HG02571 (cell line): ENCODE measurements at regions not wholly inside any gene's neighbourhood (a gene's known extent, or its start where the extent isn't known, plus 50 kb on each side); places are given as distances from the start of the nearest gene placed in this dataset.

Experiments
- ATAC-seq: cut with Tn5 transposase; IDR thresholded peaks from one replicate; pipeline ENCODE4 v1.9.1; 2021; ENCODE audit warnings: mild to moderate bottlenecking, moderate library complexity; ENCODE audit not compliant: unreplicated experiment

DNA sequence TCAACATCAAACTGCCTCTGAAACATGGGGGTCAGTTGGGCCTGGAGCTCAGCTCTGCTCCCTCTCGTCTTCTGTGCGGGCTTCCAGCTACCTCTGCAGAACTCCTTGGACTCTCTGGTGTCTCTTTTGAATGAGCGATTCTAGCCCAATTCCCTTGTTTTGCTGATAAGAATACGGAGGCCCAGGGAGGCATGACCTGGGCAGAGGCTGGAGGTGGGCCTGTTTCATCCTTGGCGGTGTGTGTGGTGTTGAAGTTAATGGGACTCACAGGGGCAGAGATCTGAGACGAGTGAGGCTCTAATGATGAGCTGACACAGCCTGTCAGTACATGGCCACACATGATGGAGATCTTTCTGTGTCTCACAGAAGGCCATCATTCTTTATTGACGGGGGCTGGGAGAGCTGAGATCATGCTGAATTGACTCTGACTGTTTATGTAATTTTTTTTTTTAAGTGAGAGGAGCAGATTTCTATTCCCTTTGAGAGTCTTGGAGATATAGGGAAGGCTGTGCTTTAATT, 134.5 kb downstream of the URB2 start:
- no peak for ATAC-seq

DNA sequence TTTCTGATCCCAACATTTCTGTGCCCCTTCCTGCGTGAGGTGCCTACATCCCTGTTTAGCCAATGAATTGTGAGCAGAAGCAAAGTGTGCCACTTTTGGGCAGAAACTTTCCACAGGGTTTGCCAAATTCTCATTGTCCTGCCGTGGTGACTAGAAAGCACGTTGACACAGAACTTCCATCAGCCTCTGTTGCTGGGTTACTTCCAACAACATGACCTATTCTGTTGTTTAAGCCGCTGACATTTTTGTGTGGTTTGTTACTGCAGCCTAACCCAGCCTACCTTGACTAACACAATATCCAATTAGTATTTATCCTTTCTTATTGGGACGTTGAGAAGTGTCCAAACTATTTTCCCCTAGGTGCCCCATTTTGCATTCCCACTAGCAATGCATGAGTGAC, 136.8 kb downstream of the URB2 start:
- ATAC-seq, result no peak

DNA sequence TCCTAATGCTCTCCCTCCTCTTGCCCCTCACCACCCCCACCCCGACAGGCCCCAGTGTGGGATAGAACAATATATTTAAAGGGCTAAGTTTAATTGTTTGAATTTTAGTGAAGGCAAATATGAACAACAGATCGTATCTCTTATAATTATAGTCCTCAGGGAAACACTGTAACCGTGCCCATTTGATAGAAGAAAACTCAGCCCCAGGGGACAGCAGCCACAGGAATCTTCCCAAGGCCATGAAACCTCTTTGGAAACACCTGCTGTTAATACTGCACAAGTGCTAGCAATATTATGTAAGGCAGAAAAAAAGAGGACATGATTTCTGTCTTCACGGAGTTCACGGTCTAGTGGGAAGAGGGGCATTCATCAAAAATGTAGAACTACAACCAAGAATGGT, 142.2 kb downstream of the URB2 start:
- ATAC-seq, result no peak

DNA sequence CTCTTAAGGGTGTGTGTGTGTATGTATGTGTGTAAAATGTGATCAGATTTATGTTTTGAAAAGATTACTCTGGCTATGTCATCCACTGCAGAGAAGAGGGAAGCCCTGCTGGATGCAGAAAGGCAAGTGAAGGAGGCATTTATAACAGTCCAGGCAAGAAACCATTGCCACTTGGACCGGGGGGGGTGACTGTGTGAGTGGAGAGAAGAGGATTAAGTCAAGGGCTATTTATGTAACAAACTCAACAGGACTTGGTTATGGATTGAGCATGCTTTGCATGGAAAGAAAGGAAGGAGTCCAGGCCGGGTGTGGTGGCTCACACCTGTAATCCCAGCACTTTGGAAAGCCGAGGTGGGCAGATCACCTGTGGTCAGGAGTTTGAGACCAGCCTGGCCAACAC, 143.0 kb downstream of the URB2 start:
- no peak for ATAC-seq

DNA sequence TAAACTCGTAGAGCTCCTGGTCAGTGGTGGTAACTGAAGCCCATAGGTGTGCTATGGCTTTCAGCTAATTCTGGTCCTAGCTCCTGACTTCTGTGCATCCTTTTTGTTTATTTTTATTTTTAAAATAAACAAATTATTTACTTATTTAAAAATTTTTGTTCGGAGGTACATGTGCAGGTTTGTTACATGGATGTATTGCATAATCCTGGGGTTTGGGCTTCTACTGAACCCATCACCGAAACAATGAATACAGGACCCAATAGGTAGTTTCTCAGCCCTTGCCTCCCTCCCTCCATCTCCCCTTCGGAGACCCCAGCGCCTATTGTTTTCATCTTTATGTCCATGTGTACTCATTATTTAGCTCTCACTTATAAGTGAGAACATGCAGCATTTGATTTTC, 143.8 kb downstream of the URB2 start:
- ATAC-seq, result no peak

DNA sequence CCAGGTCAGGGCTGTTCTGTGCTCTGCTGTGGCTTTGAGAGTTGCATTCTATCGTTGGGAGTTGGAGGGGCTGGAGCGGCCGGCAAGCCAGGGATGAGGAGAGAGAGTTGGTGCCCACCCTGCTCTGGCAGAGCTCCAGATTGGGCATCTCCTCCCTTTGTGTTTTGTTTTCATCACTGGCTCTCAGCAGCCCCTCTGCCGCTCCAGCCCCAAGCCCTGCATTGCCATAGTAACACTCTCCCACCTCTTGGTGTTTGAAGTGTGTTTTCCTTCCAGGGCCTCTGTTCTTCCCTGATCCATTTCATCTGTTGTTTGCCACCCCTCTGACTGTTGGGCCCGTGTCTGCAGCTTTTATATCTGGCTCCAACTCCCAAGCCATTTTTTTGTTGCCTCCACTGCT, 152.7 kb downstream of the URB2 start:
- ATAC-seq, result no peak

DNA sequence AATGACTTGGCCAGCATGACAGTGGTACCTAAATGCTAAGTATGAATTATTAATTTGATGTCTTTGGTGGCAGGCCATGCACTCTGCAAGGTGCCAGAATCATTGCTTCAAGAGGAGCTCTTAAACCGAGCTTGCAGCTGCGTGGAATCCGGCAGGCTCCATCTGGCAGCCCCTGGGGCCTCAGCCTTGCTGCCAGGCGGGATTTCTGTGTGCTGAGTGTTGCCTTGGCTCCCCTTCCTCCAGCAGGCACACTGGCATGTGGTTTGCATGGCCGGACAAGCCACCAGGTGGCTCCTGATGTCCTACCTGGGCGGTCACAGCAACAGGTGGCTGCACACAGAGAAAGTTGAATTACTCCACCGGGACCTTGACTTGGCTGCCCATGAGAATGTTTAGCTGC, 155.4 kb downstream of the URB2 start:
- ATAC-seq, result no peak

DNA sequence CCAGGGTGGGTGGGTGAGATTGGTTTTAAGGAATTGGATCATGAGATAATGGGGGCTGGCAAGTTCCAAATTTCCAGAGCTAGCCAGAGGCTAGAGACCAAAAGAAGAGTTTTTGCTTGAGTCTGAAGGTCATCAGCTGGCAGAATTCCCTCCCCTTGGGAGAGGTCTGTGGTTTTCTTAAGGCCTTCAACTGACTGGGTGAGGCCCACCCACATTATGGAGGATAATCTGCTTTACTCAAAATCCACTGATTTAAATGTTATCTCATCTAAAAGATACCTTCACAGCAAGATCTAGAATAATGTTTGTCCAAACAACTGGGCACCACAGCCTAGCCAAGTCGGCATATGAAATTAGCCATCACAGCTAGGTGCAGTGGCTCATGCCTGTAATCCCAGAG, 156.4 kb downstream of the URB2 start:
- ATAC-seq, result no peak

DNA sequence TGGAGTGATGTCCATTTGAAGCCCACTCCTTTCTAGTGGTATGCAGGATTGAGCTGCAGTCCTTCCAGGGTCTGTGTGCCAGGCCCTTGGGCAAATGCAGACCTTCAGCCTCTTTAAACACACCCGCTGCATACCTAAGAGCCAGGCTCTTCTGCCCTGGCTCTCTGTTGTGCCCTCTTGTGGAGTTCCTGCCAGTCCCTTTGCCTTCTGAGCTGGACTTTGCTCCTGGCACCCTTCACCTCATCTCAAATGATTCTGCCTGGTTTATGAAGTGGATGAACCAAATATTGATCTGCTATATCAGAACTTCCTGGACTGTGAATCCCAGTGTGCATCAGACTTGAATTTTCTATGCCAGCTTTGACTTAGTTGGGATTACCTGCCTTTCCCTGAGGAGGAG, 158.8 kb downstream of the URB2 start:
- no peak for ATAC-seq

DNA sequence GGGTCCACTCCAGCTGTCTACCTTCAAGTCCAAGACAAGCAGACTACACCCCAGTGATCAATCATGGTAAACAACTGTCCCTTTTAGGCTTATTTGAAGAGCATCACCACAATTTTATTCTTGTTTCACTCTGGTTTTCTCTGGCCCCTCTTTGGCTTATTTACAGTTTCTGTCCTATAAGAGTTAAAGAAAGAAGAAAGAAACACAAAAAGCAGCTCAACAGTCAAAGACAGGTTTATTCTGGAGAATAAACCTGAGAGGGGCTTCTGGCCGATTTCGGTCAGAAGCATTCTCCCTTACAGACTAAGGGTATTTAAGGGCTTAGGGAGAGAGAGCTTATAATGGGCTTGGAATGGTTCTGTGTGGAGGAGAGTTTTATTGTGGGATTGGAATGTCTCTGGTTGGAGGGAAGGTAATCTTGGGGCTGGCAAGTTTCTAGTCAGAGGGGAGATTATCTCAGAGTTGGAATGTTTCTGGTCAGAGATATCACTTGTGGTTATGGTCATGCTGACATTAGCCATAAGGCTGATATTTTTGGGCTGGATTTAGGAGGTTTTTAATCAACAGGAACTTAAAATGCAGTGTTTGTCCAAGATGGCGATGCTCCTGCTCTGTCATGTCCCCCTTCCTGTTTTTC, 161.0 kb downstream of the URB2 start:
- no peak for ATAC-seq

DNA sequence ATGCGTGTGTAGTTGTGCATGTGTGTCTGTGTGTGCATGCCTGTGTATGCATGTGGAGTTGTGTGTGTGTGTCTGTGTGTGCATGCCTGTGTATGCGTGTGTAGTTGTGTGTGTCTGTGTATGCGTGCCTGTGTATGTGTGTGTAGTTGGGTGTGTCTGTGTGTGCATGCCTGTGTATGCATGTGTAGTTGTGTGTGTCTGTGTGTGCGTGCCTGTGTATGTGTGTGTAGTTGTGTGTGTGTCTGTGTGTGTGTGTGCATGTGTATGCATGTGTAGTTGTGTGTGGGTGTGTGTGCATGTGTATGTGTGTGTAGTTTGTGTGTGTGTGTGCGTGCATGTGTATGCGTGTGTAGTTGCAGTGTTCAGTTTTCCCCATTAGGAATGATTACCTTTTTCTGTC, 162.0 kb downstream of the URB2 start:
- no peak for ATAC-seq

DNA sequence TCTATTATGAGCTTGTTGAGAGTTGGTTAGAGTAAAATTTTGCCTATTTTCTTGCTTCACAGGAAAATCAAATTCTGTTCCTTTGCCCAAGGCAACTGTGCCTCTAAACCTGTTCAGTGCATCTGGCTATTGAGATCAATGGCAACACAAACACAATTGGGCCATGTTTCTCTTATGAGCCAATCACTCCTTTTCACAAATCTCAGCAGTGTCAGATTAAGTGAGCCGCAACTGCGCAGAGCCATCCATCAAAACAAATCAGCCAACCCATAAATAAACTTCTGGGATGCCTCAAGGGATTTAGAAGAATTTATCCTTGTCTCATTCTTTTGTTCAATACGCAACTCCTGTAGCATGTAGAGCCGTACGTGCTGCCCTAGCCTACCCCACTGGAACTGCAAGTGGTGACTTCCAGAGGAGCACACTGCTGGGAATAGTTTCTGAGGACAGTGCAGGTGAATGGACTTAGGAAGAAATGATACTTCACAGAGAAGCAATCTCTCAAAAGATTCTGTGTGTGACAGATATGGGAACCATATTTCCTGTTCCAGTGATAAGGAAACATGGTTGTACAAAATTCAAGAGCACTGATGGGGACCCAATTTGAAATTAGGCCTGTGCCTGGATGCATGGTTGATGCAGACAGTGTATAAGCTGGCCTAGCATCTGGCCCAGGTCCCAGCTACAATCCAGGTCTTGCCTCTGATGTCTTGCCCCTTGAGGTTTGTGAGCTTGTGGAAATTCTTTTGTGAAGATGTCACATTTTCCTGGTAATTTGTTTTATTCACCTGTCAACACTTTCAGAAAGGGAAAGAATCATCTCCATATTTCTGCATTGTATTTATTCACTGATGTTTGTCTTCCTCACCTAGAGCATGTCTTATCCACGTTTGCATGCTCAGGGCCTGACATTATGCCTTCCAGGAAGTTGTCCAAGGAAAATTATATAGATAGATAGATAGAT, 166.2 kb downstream of the URB2 start:
- no peak for ATAC-seq

DNA sequence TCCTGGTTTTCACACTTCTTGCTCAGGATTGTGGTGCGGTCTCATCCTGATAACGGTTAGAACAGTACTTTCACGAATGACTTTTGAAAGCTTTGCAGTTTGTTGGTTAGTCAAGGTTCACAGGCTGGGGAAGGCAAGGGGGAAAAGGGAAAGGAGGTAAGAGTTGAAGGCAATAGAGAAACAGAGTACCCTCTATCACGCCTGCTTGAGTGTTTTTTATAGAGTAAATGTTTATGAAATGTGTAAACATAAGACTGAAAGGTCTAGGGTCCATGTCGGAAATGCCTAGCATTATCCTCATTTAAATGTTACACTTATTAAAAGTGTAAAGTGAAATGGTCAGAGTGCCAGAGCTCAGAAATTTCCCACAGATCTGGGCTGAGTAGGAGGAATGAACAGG, 167.4 kb downstream of the URB2 start:
- ATAC-seq, result no peak

DNA sequence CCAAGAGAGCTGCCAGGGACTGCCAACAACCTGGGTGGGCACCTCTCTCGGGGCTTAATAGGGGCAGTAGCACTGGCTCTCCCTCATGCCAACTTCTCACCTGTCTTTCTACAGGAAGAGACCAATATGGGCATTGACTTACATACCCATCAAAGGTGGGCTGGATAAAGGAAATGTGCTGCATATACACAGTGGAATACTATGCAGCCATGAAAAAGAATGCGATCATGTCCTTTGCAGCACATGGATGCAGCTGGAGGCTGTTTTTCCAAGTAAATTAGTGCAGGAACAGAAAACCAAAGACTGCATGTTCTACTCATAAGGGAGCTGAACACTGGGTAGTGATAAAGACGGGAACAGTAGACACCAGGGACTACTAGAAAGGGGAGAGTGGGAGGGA, 172.5 kb downstream of the URB2 start:
- ATAC-seq, result no peak

DNA sequence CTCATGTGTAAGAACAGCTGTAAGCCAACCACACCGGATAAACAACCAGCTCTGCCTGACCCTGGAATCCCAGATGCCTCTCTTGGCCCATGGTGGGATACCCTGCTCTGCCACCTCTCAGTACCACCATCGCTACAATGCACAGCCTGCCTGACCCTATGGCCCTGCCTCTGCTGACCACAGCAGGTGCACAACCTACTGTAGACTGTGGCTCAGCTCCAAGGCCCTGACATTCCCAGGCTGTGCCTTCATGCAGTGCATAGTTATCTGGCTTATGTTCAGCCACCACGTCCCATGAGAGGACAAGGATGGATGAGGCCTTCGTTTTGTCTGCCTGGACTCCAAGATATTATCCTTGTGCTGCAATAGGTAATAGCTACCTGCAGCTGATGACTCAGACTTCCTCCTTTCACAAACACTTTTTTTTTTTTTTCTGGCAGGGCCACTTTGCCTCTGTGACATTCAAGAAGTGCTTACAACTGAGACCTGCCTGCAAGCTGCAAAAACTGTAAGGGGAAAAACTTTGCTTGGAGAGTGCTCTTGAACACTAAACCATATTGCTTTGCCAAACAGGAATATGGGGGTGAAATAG, 177.7 kb downstream of the URB2 start:
- ATAC-seq, result no peak

DNA sequence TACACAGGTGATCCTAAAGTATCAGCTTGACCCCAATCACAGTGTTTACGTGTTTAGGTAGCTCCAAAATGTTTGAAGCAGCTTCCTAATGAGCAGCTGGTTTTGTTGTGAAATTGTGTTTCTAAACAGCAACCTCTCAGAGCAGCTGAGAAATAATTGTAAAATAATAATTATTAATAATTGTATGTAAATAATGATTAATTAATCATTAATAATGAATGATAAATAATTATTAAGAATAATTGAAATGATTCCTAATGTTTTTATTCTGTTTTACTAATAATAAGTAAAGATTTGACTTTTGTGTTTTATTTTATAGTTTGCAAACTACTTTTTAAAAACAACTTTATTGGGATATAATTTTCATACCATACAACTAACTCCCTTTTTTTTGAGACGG, 182.2 kb downstream of the URB2 start:
- no peak for ATAC-seq

DNA sequence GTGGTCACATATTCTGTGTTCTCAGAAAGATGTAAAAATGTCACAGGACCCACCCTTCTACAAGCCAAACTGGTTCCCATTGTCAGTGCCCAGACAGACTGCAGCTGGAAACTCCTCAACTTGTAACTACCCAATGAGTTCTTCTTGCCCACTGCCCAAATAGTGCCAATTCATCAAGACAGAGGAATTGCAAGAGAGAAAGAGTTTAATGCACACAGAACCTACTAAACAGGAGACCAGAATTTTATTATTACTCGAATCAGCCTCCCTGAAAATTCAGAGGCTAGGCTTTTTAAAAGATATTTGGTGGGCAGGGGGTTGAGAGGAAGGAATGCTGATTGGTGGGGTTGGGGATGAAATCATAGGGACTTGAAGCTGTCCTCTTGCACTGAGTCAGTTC, 184.1 kb downstream of the URB2 start:
- ATAC-seq, result no peak

DNA sequence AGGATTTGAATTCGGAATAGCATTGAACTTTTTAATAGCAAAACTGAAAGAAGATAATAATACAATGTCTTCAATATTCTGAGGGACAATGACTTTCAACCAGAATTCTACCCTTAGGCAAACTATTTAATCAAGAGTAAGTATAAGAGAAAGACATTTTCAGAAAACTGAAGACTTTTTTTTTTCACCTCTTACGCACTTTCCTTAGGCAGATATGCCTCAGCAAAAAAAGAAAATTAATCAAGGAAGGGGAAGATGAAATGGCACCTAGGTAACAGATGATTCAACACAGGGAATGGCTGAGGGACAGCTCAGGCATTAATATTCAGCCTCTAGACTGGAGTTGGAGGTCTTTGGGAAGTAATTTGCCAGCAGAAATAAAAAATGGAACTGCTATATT, 184.9 kb downstream of the URB2 start:
- ATAC-seq, result no peak

DNA sequence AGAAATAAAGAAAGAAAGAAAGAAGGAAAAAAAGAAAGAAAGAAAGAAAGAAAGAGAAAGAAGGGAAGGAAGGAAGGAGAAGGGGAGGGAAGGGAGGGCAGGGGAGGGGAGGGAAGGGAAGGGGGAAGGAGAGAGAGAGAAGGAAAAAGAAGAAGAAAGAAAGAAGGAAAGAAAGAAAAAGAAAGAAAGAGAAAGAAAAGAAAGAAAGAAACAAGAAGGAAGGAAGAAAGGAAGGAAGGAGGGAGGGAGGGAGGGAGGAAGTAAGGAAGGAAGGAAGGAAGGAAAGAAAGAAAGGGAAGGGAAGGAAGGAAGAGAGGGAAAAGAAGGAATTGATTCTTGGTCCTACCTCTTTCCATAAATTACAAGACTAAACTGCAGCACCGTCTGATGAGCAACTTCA, 186.1 kb downstream of the URB2 start:
- no peak for ATAC-seq

DNA sequence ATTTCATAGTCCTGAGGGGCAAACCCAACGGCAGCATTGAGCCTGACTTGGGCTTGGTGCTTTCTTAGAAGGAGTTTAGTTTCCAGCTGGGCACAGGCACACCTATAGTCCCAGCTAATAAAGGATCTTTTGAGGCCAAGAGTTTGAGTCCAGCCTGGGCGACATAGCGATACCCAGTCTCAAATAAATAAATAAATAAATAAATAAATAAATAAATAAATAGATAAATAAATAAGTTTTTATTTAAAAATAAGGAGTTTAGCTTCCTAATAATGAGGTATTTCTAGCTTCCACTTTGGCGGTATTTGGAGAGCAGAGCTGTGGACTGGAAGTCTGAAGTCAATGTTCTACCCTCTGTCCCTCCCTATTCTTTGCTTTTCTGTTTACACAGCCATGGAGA, 186.6 kb downstream of the URB2 start:
- ATAC-seq, result no peak

DNA sequence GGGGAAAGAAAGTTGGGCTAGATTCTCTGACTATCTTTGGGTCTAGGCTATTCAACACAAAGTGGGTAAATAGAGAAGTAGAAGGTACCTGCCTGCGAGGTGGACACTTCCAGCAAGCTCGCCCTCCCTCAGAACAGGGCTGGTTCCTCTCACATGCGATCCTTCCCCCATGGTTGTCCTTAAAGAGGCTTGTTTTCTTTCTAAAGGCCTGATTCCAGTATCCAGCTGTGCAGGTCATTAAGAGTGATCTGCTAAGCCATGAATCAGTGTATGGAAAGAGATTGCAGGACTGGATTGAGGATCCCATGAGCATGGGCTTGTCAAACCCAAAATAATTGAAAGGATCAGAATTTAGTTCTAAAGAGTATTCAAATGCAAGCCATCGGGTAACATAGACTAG, 189.0 kb downstream of the URB2 start:
- no peak for ATAC-seq

DNA sequence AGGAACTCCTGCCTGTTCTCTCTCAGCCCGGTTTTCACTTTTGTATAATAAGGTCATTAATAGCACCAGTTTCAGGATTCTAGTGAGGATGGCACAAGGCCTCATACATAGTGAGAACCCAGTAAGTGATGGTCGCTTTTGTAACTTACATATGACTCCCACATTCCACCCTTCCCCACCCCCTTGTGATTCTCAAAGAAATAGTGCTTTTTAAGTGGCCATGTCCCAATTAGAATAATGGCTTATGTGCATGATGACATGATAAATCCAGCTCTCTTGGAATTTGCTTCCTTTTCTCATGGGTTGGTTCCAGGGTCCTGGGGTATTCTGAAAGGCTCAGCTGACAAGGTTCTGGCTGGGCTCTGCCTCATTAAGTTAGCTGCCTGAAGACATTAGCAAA, 189.9 kb downstream of the URB2 start:
- ATAC-seq, result no peak
